SU-DHL-6 (cell line): ENCODE measurements at regions not wholly inside any gene's neighbourhood (a gene's known extent, or its start where the extent isn't known, plus 50 kb on each side); places are given as distances from the start of the nearest gene placed in this dataset.
A peak's percentile ranks its signal among the peaks of the same experiment; 100 is the strongest.

Source experiments
- H2AFZ ChIP-seq: fragments of 200-600 bp; sonication (generic); 2 replicates; pipeline ENCODE4 v1.6.1; 2014; ENCODE audit warnings: low read depth, mild to moderate bottlenecking, moderate library complexity, mixed read lengths, antibody characterized with exemption, low read length; ENCODE audit not compliant: severe bottlenecking
- H3F3A ChIP-seq: fragments of 200-600 bp; shearing (Covaris generic); 2 replicates; pipeline ENCODE4 v1.6.0; 2016; ENCODE audit warnings: antibody characterized with exemption, mild to moderate bottlenecking; ENCODE audit not compliant: insufficient read depth
- H3K27ac ChIP-seq: fragments of 200-600 bp; sonication (generic); 2 replicates; pipeline ENCODE4 v1.5.1; 2016; ENCODE audit warnings: low read depth, mild to moderate bottlenecking, low read length, moderate library complexity, mixed read lengths
- H3K27me3 ChIP-seq: fragments of 200-600 bp; sonication (generic), shearing (Covaris generic); 2 replicates; pipeline ENCODE4 v1.6.0; 2014; ENCODE audit warnings: mild to moderate bottlenecking, low read length
- H3K36me3 ChIP-seq: fragments of 200-600 bp; sonication (generic); 2 replicates; pipeline ENCODE4 v1.6.1; 2014; ENCODE audit warnings: mild to moderate bottlenecking, low read length, mixed read lengths
- H3K4me2 ChIP-seq: fragments of 300-600, 200-600 bp; shearing (Covaris generic), sonication (generic); 2 replicates; pipeline ENCODE4 v1.6.0; 2014; ENCODE audit warnings: low read length, low read depth, mild to moderate bottlenecking; ENCODE audit not compliant: poor library complexity, severe bottlenecking
- H3K4me3 ChIP-seq: fragments of 200-600 bp; sonication (generic); 2 replicates; pipeline ENCODE4 v1.5.1; 2014; ENCODE audit warnings: antibody characterized with exemption, low read length, mild to moderate bottlenecking, mixed read lengths; ENCODE audit not compliant: insufficient read depth, poor library complexity, severe bottlenecking
- H3K79me2 ChIP-seq: fragments of 200-600 bp; sonication (generic); 2 replicates; pipeline ENCODE4 v1.6.1; 2014; ENCODE audit warnings: mild to moderate bottlenecking, low read length, moderate library complexity; ENCODE audit not compliant: insufficient read depth
- H3K9ac ChIP-seq: fragments of 200-600 bp; sonication (generic); 2 replicates; pipeline ENCODE4 v1.7.0; 2014; ENCODE audit warnings: mild to moderate bottlenecking, low read length
- H3K9me2 ChIP-seq: fragments of 200-600 bp; sonication (generic); replicated peaks from 2 replicates; pipeline ENCODE4 v1.6.1; 2014; ENCODE audit warnings: low read length; ENCODE audit not compliant: insufficient read depth
- H3K9me3 ChIP-seq: fragments of 200-600 bp; sonication (generic); 2 replicates; pipeline ENCODE4 v1.6.1; 2014; ENCODE audit warnings: low read length, mixed read lengths; ENCODE audit not compliant: insufficient read depth
- H4K20me1 ChIP-seq: fragments of 200-600 bp; sonication (generic); 2 replicates; pipeline ENCODE4 v1.6.1; 2014; ENCODE audit warnings: low read depth, mild to moderate bottlenecking, antibody characterized with exemption, low read length, moderate library complexity, mixed read lengths
- EZH2phosphoT487 ChIP-seq: fragments of 200-600 bp; sonication (generic), shearing (Covaris generic); conservative IDR thresholded peaks from 2 replicates; pipeline ENCODE4 v1.6.1; 2018; ENCODE audit warnings: mild to moderate bottlenecking, antibody characterized with exemption, low read length, moderate library complexity, mixed read lengths
- TF ChIP-seq, protein P1 (sequence below): fragments of 200-600 bp; sonication (generic); IDR thresholded peaks from one replicate; pipeline ENCODE4 v1.5.1; 2017; ENCODE audit warnings: antibody characterized with exemption, mild to moderate bottlenecking, low read length, moderate library complexity; ENCODE audit not compliant: insufficient read depth, poor library complexity, severe bottlenecking

DNA sequence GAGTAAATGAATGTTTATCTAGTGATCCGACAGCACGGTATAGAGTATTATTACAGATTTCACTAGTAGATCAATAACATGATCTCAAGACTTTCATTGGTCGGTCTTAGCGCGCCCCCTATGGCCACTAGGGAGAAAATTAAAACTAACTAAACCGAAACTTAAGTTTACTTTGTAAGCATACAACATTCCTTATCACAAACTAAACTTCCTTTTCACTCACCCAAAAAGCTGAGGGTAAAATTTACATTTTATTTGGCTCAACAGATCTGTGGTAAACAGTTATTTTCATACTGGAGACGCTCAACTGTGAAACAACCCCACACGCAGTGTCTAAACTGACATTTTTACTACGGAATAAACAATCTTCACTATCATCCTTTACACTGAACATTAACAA lies 215.6 kb upstream of the MAP2 start:
- H3K27ac ChIP-seq = no peak overlapping the region
- no peaks in the 10 kb centered on the region for H3K27me3 ChIP-seq
- H3K4me2 ChIP-seq = peak overlapping the region; percentile 35
- H4K20me1 ChIP-seq = no peaks in the 10 kb centered on the region
- H3K9ac ChIP-seq = no peak overlapping the region
- no peaks in the 10 kb centered on the region for H3K9me3 ChIP-seq
- TF ChIP-seq, protein P1, sequence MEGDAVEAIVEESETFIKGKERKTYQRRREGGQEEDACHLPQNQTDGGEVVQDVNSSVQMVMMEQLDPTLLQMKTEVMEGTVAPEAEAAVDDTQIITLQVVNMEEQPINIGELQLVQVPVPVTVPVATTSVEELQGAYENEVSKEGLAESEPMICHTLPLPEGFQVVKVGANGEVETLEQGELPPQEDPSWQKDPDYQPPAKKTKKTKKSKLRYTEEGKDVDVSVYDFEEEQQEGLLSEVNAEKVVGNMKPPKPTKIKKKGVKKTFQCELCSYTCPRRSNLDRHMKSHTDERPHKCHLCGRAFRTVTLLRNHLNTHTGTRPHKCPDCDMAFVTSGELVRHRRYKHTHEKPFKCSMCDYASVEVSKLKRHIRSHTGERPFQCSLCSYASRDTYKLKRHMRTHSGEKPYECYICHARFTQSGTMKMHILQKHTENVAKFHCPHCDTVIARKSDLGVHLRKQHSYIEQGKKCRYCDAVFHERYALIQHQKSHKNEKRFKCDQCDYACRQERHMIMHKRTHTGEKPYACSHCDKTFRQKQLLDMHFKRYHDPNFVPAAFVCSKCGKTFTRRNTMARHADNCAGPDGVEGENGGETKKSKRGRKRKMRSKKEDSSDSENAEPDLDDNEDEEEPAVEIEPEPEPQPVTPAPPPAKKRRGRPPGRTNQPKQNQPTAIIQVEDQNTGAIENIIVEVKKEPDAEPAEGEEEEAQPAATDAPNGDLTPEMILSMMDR = peak; percentile 57
- TF ChIP-seq EZH2phosphoT487 = no peak
- no peaks in the 10 kb centered on the region for H3F3A ChIP-seq
- H3K4me3 ChIP-seq = no peak overlapping the region
- no peak overlapping the region for H2AFZ ChIP-seq
- no peaks in the 10 kb centered on the region for H3K9me2 ChIP-seq
- no peaks in the 10 kb centered on the region for H3K79me2 ChIP-seq
- H3K36me3 ChIP-seq = no peaks in the 10 kb centered on the region

DNA sequence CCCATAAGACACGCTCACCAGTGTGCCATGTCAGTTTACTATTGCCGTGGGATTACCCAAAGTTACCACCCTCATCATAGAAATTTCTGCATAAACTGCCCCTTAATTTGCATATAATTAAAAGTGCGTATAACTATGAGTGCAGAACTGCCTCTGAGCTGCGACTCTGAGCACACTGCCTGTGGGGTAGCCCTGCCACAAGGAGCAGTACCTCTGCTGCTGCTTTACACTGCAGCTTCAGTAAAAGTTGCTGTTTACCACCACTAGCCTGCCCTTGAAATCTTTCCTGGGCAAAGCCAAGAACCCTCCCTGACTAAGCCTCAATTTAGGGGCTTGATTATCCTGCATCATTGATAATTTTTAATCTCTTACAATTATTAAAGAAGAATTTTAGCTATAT lies 213.9 kb upstream of the MAP2 start:
- Histone ChIP-seq H3F3A (no peaks in the 10 kb centered on the region), H3K79me2 (no peaks in the 10 kb centered on the region), H2AFZ (no peak overlapping the region), H3K9me2 (no peaks in the 10 kb centered on the region), H3K9me3 (no peaks in the 10 kb centered on the region), H4K20me1 (no peaks in the 10 kb centered on the region), H3K27me3 (no peaks in the 10 kb centered on the region), H3K9ac (no peak overlapping the region), H3K4me2 (no peak overlapping the region), H3K4me3 (no peak overlapping the region), H3K36me3 (no peaks in the 10 kb centered on the region), H3K27ac (no peak overlapping the region)
- TF ChIP-seq, protein P1 = no peak
- no peak for TF ChIP-seq EZH2phosphoT487

GRCh38 chr2:209230560-209230959 lies 193.3 kb upstream of the MAP2 start:
- H3K27ac ChIP-seq = no peak overlapping the region
- TF ChIP-seq, protein P1 = no peak
- TF ChIP-seq EZH2phosphoT487 = no peak
- H2AFZ ChIP-seq = no peak overlapping the region
- no peaks in the 10 kb centered on the region for H3K9me3 ChIP-seq
- no peaks in the 10 kb centered on the region for H3K36me3 ChIP-seq
- no peaks in the 10 kb centered on the region for H3K79me2 ChIP-seq
- no peak overlapping the region for H3K4me2 ChIP-seq
- no peaks in the 10 kb centered on the region for H3F3A ChIP-seq
- H3K27me3 ChIP-seq = no peaks in the 10 kb centered on the region
- H3K9me2 ChIP-seq = no peaks in the 10 kb centered on the region
- 0 out of 2 replicates have a peak, but pooled peaks cover 5% of the 10 kb centered on the region for H4K20me1 ChIP-seq
- H3K9ac ChIP-seq = no peak overlapping the region
- H3K4me3 ChIP-seq = no peak overlapping the region
